Body of pancreas (tissue), 4 donors: ENCODE measurements at regions not wholly inside any gene's neighbourhood (a gene's known extent, or its start where the extent isn't known, plus 50 kb on each side); places are given as distances from the start of the nearest gene placed in this dataset.

ENCODE experiments used
- ATAC-seq: fragments of 150-250 bp; one replicate; pipeline ENCODE4 v1.9.1; 2016
- DNase-seq, 4 donors: peaks; one replicate each; pipeline ENCODE4 v3.0.0-alpha.2; 2019
- H3K27ac ChIP-seq, 4 donors: fragments of 200-600 bp; sonication (generic); 1 replicate in 3 of 4; 2 replicates in 1 of 4; pipeline versions ENCODE4 v1.5.1 to v1.6.1; 2016 to 2019; ENCODE audit warnings: mild to moderate bottlenecking in 1 of 4, mixed read lengths in 1 of 4, moderate library complexity in 1 of 4
- H3K27me3 ChIP-seq, 2 donors: fragments of 200-600 bp; sonication (generic); one replicate each; pipeline ENCODE4 v1.6.0; 2016; ENCODE audit warnings: mild to moderate bottlenecking in 1 of 2
- H3K36me3 ChIP-seq, 2 donors: fragments of 200-600 bp; sonication (generic); replicated peaks in 1 of 2; 2 replicates each; pipeline ENCODE4 v1.5.1; 2016; ENCODE audit warnings: low read depth in 2 of 2; ENCODE audit not compliant: insufficient read depth in 1 of 2
- H3K4me1 ChIP-seq: fragments of 200-600 bp; sonication (generic); one replicate; pipeline ENCODE4 v1.6.0; 2016
- H3K4me3 ChIP-seq, 2 donors: fragments of 200-600 bp; sonication (generic); 1 replicate in 1 of 2; 2 replicates in 1 of 2; pipeline ENCODE4 v1.5.1; 2016 to 2019
- H3K9me3 ChIP-seq, 3 donors: fragments of 200-600 bp; sonication (generic); 1 replicate in 2 of 3; 2 replicates in 1 of 3; pipeline ENCODE4 v1.5.1; 2016
- CTCF ChIP-seq, 7 experiments: fragments of 450-650 bp in 4 of 7; fragments of 200-600 bp in 3 of 7; sonication (generic) in 3 of 7; IDR thresholded peaks; one replicate each; pipeline ENCODE4 v1.5.1; 2016 to 2019; ENCODE audit warnings: antibody characterized with exemption in 7 of 7
- POLR2A ChIP-seq, 3 donors: fragments of 450-650 bp; IDR thresholded peaks; one replicate each; pipeline ENCODE4 v1.6.1; 2016; ENCODE audit warnings: antibody characterized with exemption in 3 of 3, mild to moderate bottlenecking in 2 of 3
- WGBS, 2 donors: methylation state at CpG; one replicate each; pipeline ENCODE4 v1.1.5; 2017; 5-methylcytosine and 5-hydroxymethylcytosine counted together
- intact Hi-C: fragments of 100-400 bp; cut with DNase I; formaldehyde crosslinking; loops from one replicate; pipeline ENCODE4 v1.15.1; 2023

- Histone ChIP-seq H3K27me3 (no peaks in the 10 kb centered on the region), H3K27ac (no peak overlapping the region), H3K4me3 (no peak overlapping the region), H3K9me3 (no peaks in the 10 kb centered on the region), H3K4me1 (no peaks in the 10 kb centered on the region), H3K36me3 (no peaks in the 10 kb centered on the region)
- TF ChIP-seq POLR2A (IDR thresholded peaks at IDR 0.05) (no peak), CTCF (IDR thresholded peaks at IDR 0.05) (no peak)
- intact Hi-C loops = no loop called here
- 95 to 96% methylated on average over 1 of the region's 1 CpG for WGBS, 2 donors
- DNase-seq (no peak), ATAC-seq (no peak)
These were observed 328.6 kb upstream of the C11orf87 start for GRCh38 chr11:109093354-109093753.

GRCh38 chr11:109096266-109096665 is 325.7 kb upstream of the C11orf87 start:
- Histone ChIP-seq H3K27me3 (no peaks in the 10 kb centered on the region), H3K9me3 (no peaks in the 10 kb centered on the region), H3K4me3 (no peak overlapping the region), H3K27ac (no peak overlapping the region), H3K36me3 (no peaks in the 10 kb centered on the region), H3K4me1 (no peaks in the 10 kb centered on the region)
- intact Hi-C loops = no loop called here
- WGBS, 2 donors = 73 to 85% methylated on average over 3 of the region's 3 CpGs
- no peak for TF ChIP-seq CTCF (IDR thresholded peaks at IDR 0.05)
- no peak for TF ChIP-seq POLR2A (IDR thresholded peaks at IDR 0.05)
- DNase-seq (no peak), ATAC-seq (no peak)

DNA sequence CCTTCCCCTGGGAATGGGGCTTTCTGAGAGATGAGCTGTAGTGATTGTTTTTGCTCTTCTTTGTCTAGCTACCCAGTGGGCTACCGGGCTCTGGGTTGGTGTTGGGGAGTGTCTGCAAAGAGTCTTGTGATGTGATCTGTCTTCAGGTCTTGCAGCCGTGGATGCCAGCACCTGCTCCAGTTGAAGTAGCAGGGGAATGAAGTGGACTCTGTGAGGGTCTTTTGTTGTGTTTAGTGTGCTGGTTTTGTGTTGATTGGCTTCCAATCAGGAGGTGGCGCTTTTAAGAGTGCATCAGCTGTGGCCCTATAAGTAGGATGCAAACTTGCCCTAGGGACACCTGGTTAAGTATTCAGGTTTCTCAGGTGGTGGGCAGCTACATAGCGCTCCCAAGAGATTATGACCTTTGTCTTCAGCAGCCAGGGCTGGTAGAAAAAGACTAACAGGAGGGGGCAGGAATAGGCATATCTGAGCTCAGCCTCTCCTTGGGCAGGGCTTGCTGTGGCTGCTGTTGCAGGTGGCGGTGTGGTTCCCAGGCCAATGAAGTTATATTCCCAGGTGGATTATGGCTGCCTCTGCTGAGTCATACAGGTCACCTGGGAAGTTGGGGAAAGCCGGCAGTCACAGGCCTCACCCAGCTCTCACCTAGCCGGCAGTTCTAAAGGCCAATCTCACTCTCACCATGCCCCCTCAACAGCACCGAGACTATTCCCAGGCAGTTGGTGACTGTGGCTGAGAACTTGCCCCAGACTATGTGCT is 315.7 kb upstream of the C11orf87 start:
- DNase-seq (no peak), ATAC-seq (no peak)
- H3K9me3 ChIP-seq = no peaks in the 10 kb centered on the region
- H3K27ac ChIP-seq = no peak overlapping the region
- H3K4me3 ChIP-seq = no peak overlapping the region
- H3K36me3 ChIP-seq = no peaks in the 10 kb centered on the region
- H3K27me3 ChIP-seq = no peaks in the 10 kb centered on the region
- TF ChIP-seq POLR2A (IDR thresholded peaks at IDR 0.05) (no peak), CTCF (IDR thresholded peaks at IDR 0.05) (no peak)
- intact Hi-C loops = no loop called here
- WGBS, 2 donors = 90 to 91% methylated on average over 8 of the region's 8 CpGs
- peaks cover 9% of the 10 kb centered on the region for H3K4me1 ChIP-seq

- 28 to 38% methylated on average over 3 of the region's 3 CpGs for WGBS, 2 donors
- Histone ChIP-seq H3K4me1 (peaks cover 9% of the 10 kb centered on the region), H3K9me3 (no peaks in the 10 kb centered on the region), H3K27ac (no peak overlapping the region), H3K27me3 (no peaks in the 10 kb centered on the region), H3K4me3 (no peak overlapping the region), H3K36me3 (no peaks in the 10 kb centered on the region)
- no peak for TF ChIP-seq CTCF (IDR thresholded peaks at IDR 0.05)
- no peak for TF ChIP-seq POLR2A (IDR thresholded peaks at IDR 0.05)
- no peak for ATAC-seq
- intact Hi-C loops = no loop called here
- no peak for DNase-seq
These were observed 312.8 kb upstream of the C11orf87 start for GRCh38 chr11:109109150-109109549.
